ENCODE measurements at regions not wholly inside any gene's neighbourhood (a gene's known extent, or its start where the extent isn't known, plus 50 kb on each side); places are given as distances from the start of the nearest gene placed in this dataset.

DNA sequence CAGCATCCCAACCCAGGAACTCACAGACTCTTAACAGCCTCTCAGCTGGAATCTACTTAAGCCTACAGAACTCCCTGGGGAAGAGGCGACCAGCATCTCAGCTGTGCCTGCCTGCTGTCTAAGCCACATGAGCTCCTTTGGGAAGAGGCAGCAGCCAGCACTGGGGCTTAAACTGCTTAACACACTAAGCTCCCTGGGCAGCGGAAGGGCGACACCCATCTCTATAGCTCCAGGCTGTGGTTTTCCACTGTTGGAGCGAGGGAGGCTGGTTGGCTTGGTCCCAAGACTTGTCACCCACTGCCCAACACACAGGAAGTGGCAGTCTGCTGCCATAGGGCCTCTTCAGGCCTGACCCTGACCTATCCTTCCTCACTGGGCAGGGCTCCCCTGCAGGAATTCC lies 1544.1 kb upstream of the ADGRL3 start:
- TF ChIP-seq, protein P1, sequence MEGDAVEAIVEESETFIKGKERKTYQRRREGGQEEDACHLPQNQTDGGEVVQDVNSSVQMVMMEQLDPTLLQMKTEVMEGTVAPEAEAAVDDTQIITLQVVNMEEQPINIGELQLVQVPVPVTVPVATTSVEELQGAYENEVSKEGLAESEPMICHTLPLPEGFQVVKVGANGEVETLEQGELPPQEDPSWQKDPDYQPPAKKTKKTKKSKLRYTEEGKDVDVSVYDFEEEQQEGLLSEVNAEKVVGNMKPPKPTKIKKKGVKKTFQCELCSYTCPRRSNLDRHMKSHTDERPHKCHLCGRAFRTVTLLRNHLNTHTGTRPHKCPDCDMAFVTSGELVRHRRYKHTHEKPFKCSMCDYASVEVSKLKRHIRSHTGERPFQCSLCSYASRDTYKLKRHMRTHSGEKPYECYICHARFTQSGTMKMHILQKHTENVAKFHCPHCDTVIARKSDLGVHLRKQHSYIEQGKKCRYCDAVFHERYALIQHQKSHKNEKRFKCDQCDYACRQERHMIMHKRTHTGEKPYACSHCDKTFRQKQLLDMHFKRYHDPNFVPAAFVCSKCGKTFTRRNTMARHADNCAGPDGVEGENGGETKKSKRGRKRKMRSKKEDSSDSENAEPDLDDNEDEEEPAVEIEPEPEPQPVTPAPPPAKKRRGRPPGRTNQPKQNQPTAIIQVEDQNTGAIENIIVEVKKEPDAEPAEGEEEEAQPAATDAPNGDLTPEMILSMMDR (IDR thresholded peaks at IDR 0.05) = no peak
- TF ChIP-seq POLR2A (IDR thresholded peaks at IDR 0.05) = no peak
